GM21367 (cell line): ENCODE measurements at regions not wholly inside any gene's neighbourhood (a gene's known extent, or its start where the extent isn't known, plus 50 kb on each side); places are given as distances from the start of the nearest gene placed in this dataset.
"Not testable (repeated sequence)": the region's sequence is repeated elsewhere in the genome, so short reads cannot be mapped to it uniquely, and the experiment has no call there.

Source experiments
- ATAC-seq: cut with Tn5 transposase; IDR thresholded peaks from one replicate; pipeline ENCODE4 v1.9.1; 2021; ENCODE audit not compliant: unreplicated experiment

- no peak for ATAC-seq
Observed at GRCh38 chr6:14584450-14584849, 466.9 kb downstream of the CD83 start.

GRCh38 chr6:14585689-14586088 lies 468.1 kb downstream of the CD83 start:
- no peak for ATAC-seq

GRCh38 chr6:14589175-14589574 lies 471.6 kb downstream of the CD83 start:
- no peak for ATAC-seq

GRCh38 chr6:14590586-14590985 lies 473.0 kb downstream of the CD83 start:
- ATAC-seq, result no peak

- no peak for ATAC-seq
Observed at GRCh38 chr6:14591998-14592397, 474.4 kb downstream of the CD83 start.

- ATAC-seq, result no peak
Observed at GRCh38 chr6:14593286-14593685, 475.7 kb downstream of the CD83 start.

GRCh38 chr6:14595751-14596150 lies 478.2 kb downstream of the CD83 start:
- ATAC-seq, result no peak

GRCh38 chr6:14596410-14596809 lies 478.8 kb downstream of the CD83 start:
- ATAC-seq, result no peak

GRCh38 chr6:14597090-14597489 lies 479.5 kb downstream of the CD83 start:
- no peak for ATAC-seq

- no peak for ATAC-seq
Observed at GRCh38 chr6:14598017-14598864, 480.7 kb downstream of the CD83 start.

- not testable (repeated sequence) for ATAC-seq
Observed at GRCh38 chr6:14600306-14600705, 482.7 kb downstream of the CD83 start.

GRCh38 chr6:14601490-14601889 lies 483.9 kb downstream of the CD83 start:
- ATAC-seq, result no peak

GRCh38 chr6:14606353-14606752 lies 488.8 kb downstream of the CD83 start:
- ATAC-seq, result no peak

- ATAC-seq, result no peak
Observed at GRCh38 chr6:14610141-14610540, 492.6 kb downstream of the CD83 start.

GRCh38 chr6:14612016-14612980 lies 494.7 kb downstream of the CD83 start:
- no peak for ATAC-seq

GRCh38 chr6:14614631-14615030 lies 497.1 kb downstream of the CD83 start:
- ATAC-seq, result no peak

GRCh38 chr6:14616656-14617055 lies 499.1 kb downstream of the CD83 start:
- no peak for ATAC-seq

- ATAC-seq, result no peak
Observed at GRCh38 chr6:14618759-14619418, 501.3 kb downstream of the CD83 start.

- ATAC-seq, result no peak
Observed at GRCh38 chr6:14619419-14619781, 501.8 kb downstream of the CD83 start.

- no peak for ATAC-seq
Observed at GRCh38 chr6:14620522-14620921, 502.9 kb downstream of the CD83 start.

- ATAC-seq, result no peak
Observed at GRCh38 chr6:14621518-14621917, 503.9 kb downstream of the CD83 start.
